H9 (cell line): ENCODE measurements at regions not wholly inside any gene's neighbourhood (a gene's known extent, or its start where the extent isn't known, plus 50 kb on each side); places are given as distances from the start of the nearest gene placed in this dataset.

Experiments
- DNase-seq: peaks from one replicate; pipeline ENCODE4 v3.0.0-alpha.2; 2017
- H2AFZ ChIP-seq: one replicate; pipeline ENCODE4 v1.6.1; 2013; ENCODE audit warnings: mild to moderate bottlenecking, low read length, control low read depth, moderate library complexity
- H2AK5ac ChIP-seq: 2 replicates; pipeline ENCODE4 v1.6.1; 2013; ENCODE audit warnings: low read length, control low read depth, mixed read lengths; ENCODE audit not compliant: insufficient read length
- H2BK120ac ChIP-seq: one replicate; pipeline ENCODE4 v1.6.1; 2013; ENCODE audit warnings: low read depth, mild to moderate bottlenecking, low read length, control low read depth, inconsistent platforms; ENCODE audit not compliant: poor library complexity, severe bottlenecking
- H2BK12ac ChIP-seq: 2 replicates; pipeline ENCODE4 v1.6.1; 2013; ENCODE audit warnings: low read length, control low read depth, mixed read lengths, low read depth; ENCODE audit not compliant: insufficient read length
- H2BK15ac ChIP-seq: 2 replicates; pipeline ENCODE4 v1.6.1; 2013; ENCODE audit warnings: low read depth, low read length, control low read depth
- H2BK20ac ChIP-seq: one replicate; pipeline ENCODE4 v1.6.1; 2013; ENCODE audit warnings: low read depth, mild to moderate bottlenecking, low read length, control low read depth, inconsistent platforms; ENCODE audit not compliant: poor library complexity, severe bottlenecking
- H2BK5ac ChIP-seq: 2 replicates; pipeline ENCODE4 v1.6.1; 2013; ENCODE audit warnings: low read length, control low read depth, mixed read lengths; ENCODE audit not compliant: insufficient read length
- H3K14ac ChIP-seq: 2 replicates; pipeline ENCODE4 v1.6.1; 2013; ENCODE audit warnings: low read length, control low read depth; ENCODE audit not compliant: insufficient read depth
- H3K18ac ChIP-seq: 2 replicates; pipeline ENCODE4 v1.6.1; 2013; ENCODE audit warnings: low read depth, mild to moderate bottlenecking, mixed read lengths, low read length, control low read depth; ENCODE audit not compliant: insufficient read length
- H3K23ac ChIP-seq: 2 replicates; pipeline ENCODE4 v1.6.1; 2013; ENCODE audit warnings: low read length, control low read depth, mixed read lengths, low read depth; ENCODE audit not compliant: insufficient read length
- H3K23me2 ChIP-seq: 2 replicates; pipeline ENCODE4 v1.6.1; 2013; ENCODE audit warnings: low read depth, mild to moderate bottlenecking, mixed read lengths, low read length, control low read depth; ENCODE audit not compliant: insufficient read length, poor library complexity, severe bottlenecking
- H3K27ac ChIP-seq: 2 replicates; pipeline ENCODE4 v1.5.1; 2013; ENCODE audit warnings: low read length, control low read depth, mixed read lengths, low read depth; ENCODE audit not compliant: insufficient read length
- H3K27me3 ChIP-seq: 2 replicates; pipeline ENCODE4 v1.6.1; 2013; ENCODE audit warnings: low read length, control low read depth, inconsistent platforms; ENCODE audit not compliant: insufficient read depth
- H3K4ac ChIP-seq: 2 replicates; pipeline ENCODE4 v1.6.1; 2013; ENCODE audit warnings: low read depth, mild to moderate bottlenecking, control low read depth, inconsistent platforms, low read length, moderate library complexity
- H3K4me1 ChIP-seq: 2 replicates; pipeline ENCODE4 v1.6.1; 2013; ENCODE audit warnings: low read length, control low read depth, inconsistent platforms; ENCODE audit not compliant: insufficient read depth
- H3K4me2 ChIP-seq: 2 replicates; pipeline ENCODE4 v1.6.1; 2013; ENCODE audit warnings: low read length, control low read depth, mixed read lengths; ENCODE audit not compliant: insufficient read length, insufficient read depth
- H3K56ac ChIP-seq: 2 replicates; pipeline ENCODE4 v1.6.1; 2013; ENCODE audit warnings: low read depth, mild to moderate bottlenecking, mixed read lengths, low read length, control low read depth; ENCODE audit not compliant: insufficient read length
- H3K79me1 ChIP-seq: 2 replicates; pipeline ENCODE4 v1.6.1; 2013; ENCODE audit warnings: low read depth, mild to moderate bottlenecking, moderate library complexity, low read length, control low read depth, inconsistent platforms; ENCODE audit not compliant: insufficient read depth, poor library complexity, severe bottlenecking
- H3K79me2 ChIP-seq: 2 replicates; pipeline ENCODE4 v1.6.1; 2013; ENCODE audit warnings: low read length, control low read depth, inconsistent platforms; ENCODE audit not compliant: insufficient read depth
- H3K9ac ChIP-seq: 2 replicates; pipeline ENCODE4 v1.6.1; 2013; ENCODE audit warnings: low read length, control low read depth, mixed read lengths; ENCODE audit not compliant: insufficient read length; ENCODE audit errors: extremely low read depth
- H3K9me3 ChIP-seq: one replicate; pipeline ENCODE4 v1.6.1; 2013; ENCODE audit warnings: low read depth, low read length, inconsistent platforms; ENCODE audit not compliant: control insufficient read depth
- H3T11ph ChIP-seq: one replicate; pipeline ENCODE4 v1.6.1; 2013; ENCODE audit warnings: mild to moderate bottlenecking, low read length, control low read depth, inconsistent platforms
- H4K20me1 ChIP-seq: one replicate; pipeline ENCODE4 v1.6.1; 2013; ENCODE audit not compliant: control insufficient read depth, insufficient read length, insufficient read depth
- H4K5ac ChIP-seq: 2 replicates; pipeline ENCODE4 v1.6.1; 2013; ENCODE audit warnings: low read depth, mild to moderate bottlenecking, mixed read lengths, low read length, control low read depth; ENCODE audit not compliant: insufficient read length
- H4K8ac ChIP-seq: replicated peaks from 2 replicates; pipeline ENCODE4 v1.6.1; 2013; ENCODE audit warnings: low read length, control low read depth, mixed read lengths, low read depth; ENCODE audit not compliant: insufficient read length
- H4K91ac ChIP-seq: 2 replicates; pipeline ENCODE4 v1.6.1; 2013; ENCODE audit warnings: low read depth, mild to moderate bottlenecking, moderate library complexity, mixed read lengths, low read length, control low read depth; ENCODE audit not compliant: insufficient read length
- H3K27ac Mint-ChIP-seq, 3 experiments: 2 replicates in 2 of 3; 3 replicates in 1 of 3; pipeline ENCODE4 v1.8.0; 2020 to 2021; ENCODE audit warnings: mixed read lengths in 3 of 3, mild to moderate bottlenecking in 1 of 3, moderate library complexity in 1 of 3
- H3K27me3 Mint-ChIP-seq: 2 replicates; pipeline ENCODE4 v1.8.0; 2021; ENCODE audit warnings: low read depth, mild to moderate bottlenecking, moderate library complexity, mixed read lengths
- H3K36me3 Mint-ChIP-seq, 3 experiments: 2 replicates in 2 of 3; 3 replicates in 1 of 3; pipeline ENCODE4 v1.8.0; 2020 to 2021; ENCODE audit warnings: low read depth in 3 of 3, mixed read lengths in 3 of 3; ENCODE audit not compliant: insufficient read depth in 1 of 3
- H3K4me1 Mint-ChIP-seq, 2 experiments: 2 replicates each; pipeline ENCODE4 v1.8.0; 2020; ENCODE audit warnings: mixed read lengths in 2 of 2
- H3K4me3 Mint-ChIP-seq, 2 experiments: 2 replicates in 1 of 2; 3 replicates in 1 of 2; pipeline ENCODE4 v1.8.0; 2020 to 2021; ENCODE audit warnings: mild to moderate bottlenecking in 2 of 2, mixed read lengths in 2 of 2, moderate library complexity in 1 of 2
- H3K9me3 Mint-ChIP-seq, 2 experiments: 2 replicates in 1 of 2; 3 replicates in 1 of 2; pipeline ENCODE4 v1.8.0; 2020; ENCODE audit warnings: mild to moderate bottlenecking in 2 of 2, mixed read lengths in 2 of 2, moderate library complexity in 1 of 2
- WGBS: extraction: QIAGEN DNeasy Blood & Tissue Kit; methylation state at CpG from one replicate; pipeline ENCODE4 v1.1.7; 2013; ENCODE audit warnings: missing lambda C conversion rate, low lambda C conversion rate, mixed read lengths; ENCODE audit not compliant: insufficient read length; ENCODE audit errors: extremely low coverage; 5-methylcytosine and 5-hydroxymethylcytosine counted together
- TF ChIP-seq, protein P1 (sequence below): fragments of 200-600 bp; sonication (generic); conservative IDR thresholded peaks from 3 replicates; pipeline ENCODE4 v1.8.0; 2021; ENCODE audit warnings: antibody characterized with exemption, mild to moderate bottlenecking

DNA sequence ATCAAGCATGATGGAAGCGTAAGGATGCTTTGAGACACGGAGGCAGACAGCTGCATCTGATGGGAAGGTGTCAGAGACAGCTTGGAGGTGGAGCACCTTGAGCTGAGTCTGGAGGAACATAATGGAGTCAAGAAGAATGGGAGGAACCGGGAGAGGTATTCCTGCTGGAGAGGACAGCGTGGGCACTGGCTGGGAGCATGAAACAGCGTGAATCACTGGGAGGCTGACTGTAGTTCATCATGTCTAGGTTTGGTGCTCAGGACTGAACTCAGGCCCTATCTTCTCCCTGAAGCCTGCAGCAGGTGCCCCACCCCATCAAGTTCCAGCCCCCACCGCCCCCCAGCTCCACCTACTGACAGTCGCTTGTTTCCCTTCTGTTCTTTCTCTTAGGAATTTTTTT lies 98.6 kb downstream of the TMEM17 start:
- no peak overlapping the region for H2BK12ac ChIP-seq
- H3K14ac ChIP-seq: no peak overlapping the region
- H2BK5ac ChIP-seq: no peak overlapping the region
- no peak overlapping the region for H2AFZ ChIP-seq
- H3K27me3 Mint-ChIP-seq: no peaks in the 10 kb centered on the region
- H3K36me3 Mint-ChIP-seq: peaks cover 0 to 37% (median 21%) of the 10 kb centered on the region in 3 experiments; a peak in 6 of 7 replicates
- no peak overlapping the region for H3K56ac ChIP-seq
- H2BK15ac ChIP-seq: no peak overlapping the region
- peaks cover 4% of the 10 kb centered on the region; the same call in 1 of the 2 replicates for H3K4me1 ChIP-seq
- no peaks in the 10 kb centered on the region for H4K20me1 ChIP-seq
- no peaks in the 10 kb centered on the region for H3K27me3 ChIP-seq
- no peak for DNase-seq
- H2AK5ac ChIP-seq: no peak overlapping the region
- H3K4me3 Mint-ChIP-seq: no peak overlapping the region
- no peaks in the 10 kb centered on the region for H3K79me2 ChIP-seq
- H4K8ac ChIP-seq: no peak overlapping the region
- TF ChIP-seq, protein P1, sequence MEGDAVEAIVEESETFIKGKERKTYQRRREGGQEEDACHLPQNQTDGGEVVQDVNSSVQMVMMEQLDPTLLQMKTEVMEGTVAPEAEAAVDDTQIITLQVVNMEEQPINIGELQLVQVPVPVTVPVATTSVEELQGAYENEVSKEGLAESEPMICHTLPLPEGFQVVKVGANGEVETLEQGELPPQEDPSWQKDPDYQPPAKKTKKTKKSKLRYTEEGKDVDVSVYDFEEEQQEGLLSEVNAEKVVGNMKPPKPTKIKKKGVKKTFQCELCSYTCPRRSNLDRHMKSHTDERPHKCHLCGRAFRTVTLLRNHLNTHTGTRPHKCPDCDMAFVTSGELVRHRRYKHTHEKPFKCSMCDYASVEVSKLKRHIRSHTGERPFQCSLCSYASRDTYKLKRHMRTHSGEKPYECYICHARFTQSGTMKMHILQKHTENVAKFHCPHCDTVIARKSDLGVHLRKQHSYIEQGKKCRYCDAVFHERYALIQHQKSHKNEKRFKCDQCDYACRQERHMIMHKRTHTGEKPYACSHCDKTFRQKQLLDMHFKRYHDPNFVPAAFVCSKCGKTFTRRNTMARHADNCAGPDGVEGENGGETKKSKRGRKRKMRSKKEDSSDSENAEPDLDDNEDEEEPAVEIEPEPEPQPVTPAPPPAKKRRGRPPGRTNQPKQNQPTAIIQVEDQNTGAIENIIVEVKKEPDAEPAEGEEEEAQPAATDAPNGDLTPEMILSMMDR: no peak
- no peak overlapping the region for H3K27ac ChIP-seq
- H3K27ac Mint-ChIP-seq: peak overlapping the region in 1 of 3 experiments; percentile 97; a peak in 2 of 7 replicates
- no peak overlapping the region for H4K91ac ChIP-seq
- H3K18ac ChIP-seq: no peak overlapping the region
- no peak overlapping the region for H4K5ac ChIP-seq
- no peaks in the 10 kb centered on the region for H3K23me2 ChIP-seq
- no peak overlapping the region for H3K23ac ChIP-seq
- no peak overlapping the region for H2BK120ac ChIP-seq
- WGBS: no CpG with 5 or more reads among the region's 7 CpGs
- H3K4ac ChIP-seq: no peak overlapping the region
- peaks cover 27 to 29% of the 10 kb centered on the region in 2 experiments for H3K9me3 Mint-ChIP-seq
- no peaks in the 10 kb centered on the region for H3K79me1 ChIP-seq
- no peak overlapping the region for H2BK20ac ChIP-seq
- H3K4me1 Mint-ChIP-seq: peaks cover 35 to 46% of the 10 kb centered on the region in 2 experiments
- no peaks in the 10 kb centered on the region for H3K9me3 ChIP-seq
- H3T11ph ChIP-seq: no peak overlapping the region
- H3K9ac ChIP-seq: no peak overlapping the region
- no peak overlapping the region for H3K4me2 ChIP-seq
